PC-9 (cell line): ENCODE measurements at regions not wholly inside any gene's neighbourhood (a gene's known extent, or its start where the extent isn't known, plus 50 kb on each side); places are given as distances from the start of the nearest gene placed in this dataset.

Experiments
- BruUV-seq: library from RNA; stranded (reverse); fragments of 400-500 nt; replicated peaks from 2 replicates; lab custom pipeline; 2021; lab: Mats Ljungman, UMichigan
- CTCF ChIA-PET: fragments of 300-600 bp; sonication (Branson Sonifier 250); formaldehyde crosslinking; loops from one replicate; lab custom pipeline; 2022; ENCODE audit warnings: antibody characterized with exemption; lab: Charles Lee
- POLR2A ChIA-PET: fragments of 300-600 bp; sonication (Branson Sonifier 250); formaldehyde crosslinking; loops from one replicate; lab custom pipeline; 2022; ENCODE audit warnings: antibody characterized with exemption; ENCODE audit not compliant: unreplicated experiment; lab: Charles Lee
- DNase-seq, 2 experiments: peaks; one replicate each; pipeline versions ENCODE4 v3.0.0 to v3.0.0-alpha.2; 2015 to 2022; ENCODE audit warnings: mixed read lengths in 1 of 2
- H2AFZ ChIP-seq: fragments of 200-600 bp; sonication (generic); 2 replicates; pipeline ENCODE4 v1.8.1; 2017; ENCODE audit warnings: antibody characterized with exemption
- H3F3A ChIP-seq: fragments of 200-600 bp; sonication (generic); 2 replicates; pipeline ENCODE4 v1.8.1; 2017; ENCODE audit warnings: antibody characterized with exemption, mild to moderate bottlenecking, low read depth; ENCODE audit not compliant: insufficient read depth
- H3K27ac ChIP-seq: fragments of 200-600 bp; sonication (generic); 2 replicates; pipeline ENCODE4 v1.6.1; 2016; ENCODE audit warnings: mixed run types
- H3K27me3 ChIP-seq: fragments of 200-600 bp; sonication (generic); 2 replicates; pipeline ENCODE4 v1.6.1; 2016; ENCODE audit warnings: low read depth, mixed run types; ENCODE audit not compliant: insufficient read depth
- H3K36me3 ChIP-seq: fragments of 200-600 bp; sonication (generic); 2 replicates; pipeline ENCODE4 v1.6.1; 2016; ENCODE audit warnings: low read depth, mixed run types
- H3K4me1 ChIP-seq: fragments of 200-600 bp; sonication (generic); replicated peaks from 2 replicates; pipeline ENCODE4 v1.6.1; 2016; ENCODE audit warnings: mixed run types; ENCODE audit not compliant: insufficient read depth
- H3K4me2 ChIP-seq: fragments of 200-600 bp; sonication (generic); 2 replicates; pipeline ENCODE4 v1.6.1; 2017; ENCODE audit warnings: mixed run types
- H3K4me3 ChIP-seq: fragments of 200-600 bp; sonication (generic); 2 replicates; pipeline ENCODE4 v1.6.1; 2016; ENCODE audit warnings: mixed run types
- H3K79me2 ChIP-seq: fragments of 200-600 bp; sonication (generic); 2 replicates; pipeline ENCODE4 v1.6.1; 2017; ENCODE audit warnings: low read depth, mixed run types
- H3K9me2 ChIP-seq: fragments of 200-600 bp; sonication (generic); 2 replicates; pipeline ENCODE4 v1.8.1; 2017; ENCODE audit warnings: mild to moderate bottlenecking; ENCODE audit not compliant: insufficient read depth
- H3K9me3 ChIP-seq: fragments of 200-600 bp; sonication (generic); 2 replicates; pipeline ENCODE4 v1.8.1; 2016; ENCODE audit warnings: low read depth; ENCODE audit not compliant: insufficient read depth
- H4K20me1 ChIP-seq: fragments of 200-600 bp; sonication (generic); 2 replicates; pipeline ENCODE4 v1.8.1; 2017; ENCODE audit not compliant: insufficient read depth
- EZH2 ChIP-seq: fragments of 200-600 bp; sonication (generic); IDR thresholded peaks from 2 replicates; pipeline ENCODE4 v1.8.0; 2017; ENCODE audit warnings: antibody characterized with exemption, low read depth
- intact Hi-C: fragments of 100-400 bp; cut with micrococcal nuclease; formaldehyde crosslinking; loops from one replicate; pipeline ENCODE4 v1.10.0; 2022; ENCODE audit not compliant: unreplicated experiment
- TF ChIP-seq, protein P1 (sequence below): fragments of 200-600 bp; sonication (generic); conservative IDR thresholded peaks from 2 replicates; pipeline ENCODE4 v1.6.1; 2017; ENCODE audit warnings: mixed run types, antibody characterized with exemption, mild to moderate bottlenecking, moderate library complexity

- no TSS peak for BruUV-seq
Observed at GRCh38 chr4:66062044-66062443, 391.8 kb upstream of the EPHA5 start.

GRCh38 chr4:66059556-66059955 lies 389.3 kb upstream of the EPHA5 start:
- Histone ChIP-seq H3K9me2 (no peaks in the 10 kb centered on the region), H3K27me3 (no peaks in the 10 kb centered on the region), H3K9me3 (no peaks in the 10 kb centered on the region), H2AFZ (no peak overlapping the region), H3K4me2 (no peak overlapping the region), H3F3A (no peaks in the 10 kb centered on the region), H4K20me1 (no peaks in the 10 kb centered on the region), H3K4me3 (no peak overlapping the region), H3K4me1 (no peaks in the 10 kb centered on the region), H3K36me3 (no peaks in the 10 kb centered on the region), H3K27ac (no peak overlapping the region), H3K79me2 (no peaks in the 10 kb centered on the region)
- DNase-seq, result no peak
- intact Hi-C loops, result no loop called here
- ChIA-PET CTCF (no interaction called here), POLR2A (no interaction called here)
- TF ChIP-seq, protein P1, sequence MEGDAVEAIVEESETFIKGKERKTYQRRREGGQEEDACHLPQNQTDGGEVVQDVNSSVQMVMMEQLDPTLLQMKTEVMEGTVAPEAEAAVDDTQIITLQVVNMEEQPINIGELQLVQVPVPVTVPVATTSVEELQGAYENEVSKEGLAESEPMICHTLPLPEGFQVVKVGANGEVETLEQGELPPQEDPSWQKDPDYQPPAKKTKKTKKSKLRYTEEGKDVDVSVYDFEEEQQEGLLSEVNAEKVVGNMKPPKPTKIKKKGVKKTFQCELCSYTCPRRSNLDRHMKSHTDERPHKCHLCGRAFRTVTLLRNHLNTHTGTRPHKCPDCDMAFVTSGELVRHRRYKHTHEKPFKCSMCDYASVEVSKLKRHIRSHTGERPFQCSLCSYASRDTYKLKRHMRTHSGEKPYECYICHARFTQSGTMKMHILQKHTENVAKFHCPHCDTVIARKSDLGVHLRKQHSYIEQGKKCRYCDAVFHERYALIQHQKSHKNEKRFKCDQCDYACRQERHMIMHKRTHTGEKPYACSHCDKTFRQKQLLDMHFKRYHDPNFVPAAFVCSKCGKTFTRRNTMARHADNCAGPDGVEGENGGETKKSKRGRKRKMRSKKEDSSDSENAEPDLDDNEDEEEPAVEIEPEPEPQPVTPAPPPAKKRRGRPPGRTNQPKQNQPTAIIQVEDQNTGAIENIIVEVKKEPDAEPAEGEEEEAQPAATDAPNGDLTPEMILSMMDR, result no peak
- no peak for TF ChIP-seq EZH2
- BruUV-seq, result no TSS peak

More at GRCh38 chr4:66062044-66062443, 391.8 kb upstream of the EPHA5 start:
- H3K36me3 ChIP-seq, result no peaks in the 10 kb centered on the region
- no peaks in the 10 kb centered on the region for H3F3A ChIP-seq
- no peak overlapping the region for H2AFZ ChIP-seq
- CTCF ChIA-PET, result no interaction called here
- no peaks in the 10 kb centered on the region for H4K20me1 ChIP-seq
- intact Hi-C loops, result no loop called here
- H3K79me2 ChIP-seq, result no peaks in the 10 kb centered on the region
- TF ChIP-seq, protein P1, result no peak
- TF ChIP-seq EZH2, result no peak
- no peak overlapping the region for H3K4me2 ChIP-seq
- H3K27ac ChIP-seq, result no peak overlapping the region
- DNase-seq, result no peak
- POLR2A ChIA-PET, result no interaction called here
- H3K4me1 ChIP-seq, result no peaks in the 10 kb centered on the region
- H3K9me3 ChIP-seq, result no peaks in the 10 kb centered on the region
- H3K27me3 ChIP-seq, result no peaks in the 10 kb centered on the region
- H3K4me3 ChIP-seq, result no peak overlapping the region
- H3K9me2 ChIP-seq, result no peaks in the 10 kb centered on the region

- Histone ChIP-seq H3K79me2 (no peaks in the 10 kb centered on the region), H3K36me3 (no peaks in the 10 kb centered on the region), H3K4me3 (no peak overlapping the region), H2AFZ (no peak overlapping the region), H3K27ac (no peak overlapping the region), H3K4me1 (no peaks in the 10 kb centered on the region), H3K4me2 (no peak overlapping the region), H3K9me3 (no peaks in the 10 kb centered on the region), H4K20me1 (no peaks in the 10 kb centered on the region), H3K27me3 (no peaks in the 10 kb centered on the region), H3K9me2 (no peaks in the 10 kb centered on the region), H3F3A (no peaks in the 10 kb centered on the region)
- BruUV-seq, result no TSS peak
- no peak for DNase-seq
- TF ChIP-seq, protein P1, result no peak
- no peak for TF ChIP-seq EZH2
- POLR2A ChIA-PET, result no interaction called here
- intact Hi-C loops, result no loop called here
- CTCF ChIA-PET, result no interaction called here
Observed at GRCh38 chr4:66059136-66059535, 388.8 kb upstream of the EPHA5 start.
